K562 (cell line): ENCODE measurements at regions not wholly inside any gene's neighbourhood (a gene's known extent, or its start where the extent isn't known, plus 50 kb on each side); places are given as distances from the start of the nearest gene placed in this dataset.

Experiments used
- ATAC-seq: fragments of 200-7000 bp; cut with Tn5 transposase; 3 replicates; pipeline ENCODE4 v1.9.1; 2020; ENCODE audit warnings: moderate library complexity
- BruUV-seq: library from RNA; stranded (reverse); fragments of 400-500 nt; replicated peaks from 2 replicates; lab custom pipeline; 2021; lab: Mats Ljungman, UMichigan
- CTCF ChIA-PET: fragments of 300-600 bp; formaldehyde crosslinking; extraction: SDS; loops from one replicate; lab custom pipeline; 2021; ENCODE audit warnings: low intra/inter-chr PET ratio; lab: Yijun Ruan, JAX
- POLR2A ChIA-PET: fragments of 300-600, 350-650 bp; sonication (Branson Sonifier 250); formaldehyde crosslinking; extraction: SDS; loops from one replicate; lab custom pipeline; 2021; ENCODE audit warnings: antibody characterized with exemption, inconsistent platforms; lab: Yijun Ruan, JAX
- DNase-seq, 4 experiments: peaks; one replicate each; pipeline versions ENCODE4 v3.0.0 to v3.0.0-alpha.2; 2011 to 2018; ENCODE audit warnings: low spot score in 3 of 4, mixed read lengths in 3 of 4; ENCODE audit errors: extremely low read depth in 1 of 4
- FAIRE-seq: peaks from 2 replicates; lab custom pipeline; 2011; peaks lifted over from hg19 to GRCh38; lab: Jason Lieb, UNC
- H2AFZ ChIP-seq: 2 replicates; pipeline ENCODE4 v1.6.0; 2011; ENCODE audit warnings: low read depth, low read length, control low read depth, inconsistent platforms
- H3K27ac ChIP-seq: fragments of 200-600 bp; 3 replicates; pipeline ENCODE4 v1.8.0; 2011; ENCODE audit warnings: low read depth, mild to moderate bottlenecking, control low read depth, inconsistent platforms, low read length, moderate library complexity, mixed read lengths; ENCODE audit errors: extremely low read depth
- H3K27me3 ChIP-seq, 2 experiments: fragments of 300-600 bp in 1 of 2; 2 replicates in 1 of 2; 3 replicates in 1 of 2; pipeline versions ENCODE4 v1.6.0 to v1.8.0; 2011; ENCODE audit warnings: inconsistent platforms in 2 of 2, low read length in 2 of 2, mild to moderate bottlenecking in 1 of 2, mixed read lengths in 1 of 2, moderate library complexity in 1 of 2; ENCODE audit not compliant: control insufficient read depth in 2 of 2, insufficient read depth in 2 of 2
- H3K36me3 ChIP-seq: fragments of 300-600 bp; 3 replicates; pipeline ENCODE4 v1.8.0; 2011; ENCODE audit warnings: mild to moderate bottlenecking, low read length, inconsistent platforms; ENCODE audit not compliant: control insufficient read depth, insufficient read depth
- H3K4me1 ChIP-seq, 2 experiments: fragments of 200-600 bp in 1 of 2; replicated peaks in 1 of 2; 2 replicates in 1 of 2; 3 replicates in 1 of 2; pipeline versions ENCODE4 v1.5.1 to v1.8.0; 2011; ENCODE audit warnings: inconsistent platforms in 2 of 2, low read length in 2 of 2, mild to moderate bottlenecking in 1 of 2, mixed read lengths in 1 of 2, moderate library complexity in 1 of 2; ENCODE audit not compliant: control insufficient read depth in 2 of 2, insufficient read depth in 2 of 2
- H3K4me2 ChIP-seq: 2 replicates; pipeline ENCODE4 v1.6.1; 2011; ENCODE audit warnings: low read length, control low read depth, inconsistent platforms, mixed read lengths; ENCODE audit not compliant: insufficient read depth
- H3K4me3 ChIP-seq: fragments of 200-600 bp; sonication (generic), shearing (Covaris generic); 2 replicates; pipeline ENCODE4 v1.5.1; 2016; ENCODE audit warnings: control low read depth, inconsistent platforms
- H3K79me2 ChIP-seq: fragments of 200-600 bp; 3 replicates; pipeline ENCODE4 v1.8.0; 2011; ENCODE audit warnings: low read length, inconsistent platforms; ENCODE audit not compliant: control insufficient read depth, insufficient read depth
- H3K9ac ChIP-seq, 2 experiments: 2 replicates each; pipeline versions ENCODE4 v1.6.0 to v1.6.1; 2011; ENCODE audit warnings: low read depth in 2 of 2, low read length in 2 of 2, control low read depth in 1 of 2, inconsistent platforms in 1 of 2, mild to moderate bottlenecking in 1 of 2, mixed read lengths in 1 of 2; ENCODE audit not compliant: insufficient read depth in 1 of 2
- H3K9me1 ChIP-seq: one replicate; pipeline ENCODE4 v1.6.0; 2011; ENCODE audit warnings: inconsistent platforms, mild to moderate bottlenecking, low read length, moderate library complexity; ENCODE audit not compliant: control insufficient read depth, insufficient read depth
- H3K9me3 ChIP-seq: replicated peaks from 2 replicates; pipeline ENCODE4 v1.5.1; 2011; ENCODE audit warnings: low read depth, low read length, inconsistent platforms; ENCODE audit not compliant: control insufficient read depth, insufficient read depth
- H4K20me1 ChIP-seq: replicated peaks from 2 replicates; pipeline ENCODE4 v1.6.1; 2011; ENCODE audit warnings: low read length, inconsistent platforms, mixed read lengths; ENCODE audit not compliant: control insufficient read depth, insufficient read depth
- BRCA1 ChIP-seq, 2 experiments: fragments of 450-650 bp in 1 of 2; sonication (generic) in 1 of 2; formaldehyde crosslinking in 1 of 2; IDR thresholded peaks; 2 replicates each; pipeline versions ENCODE4 v1.5.0 to v1.6.1; 2017 to 2020; ENCODE audit warnings: mild to moderate bottlenecking in 1 of 2, missing genetic modification reagents in 1 of 2
- CBX1 ChIP-seq: sonication (generic); IDR thresholded peaks from 2 replicates; pipeline ENCODE4 v1.6.1; 2016; ENCODE audit warnings: antibody characterized with exemption, low read depth, mild to moderate bottlenecking
- KLF13 ChIP-seq: fragments of 450-650 bp; IDR thresholded peaks from 2 replicates; pipeline ENCODE4 v1.6.1; 2016; ENCODE audit warnings: missing genetic modification characterization, low read depth, mild to moderate bottlenecking, missing compliant biosample characterization, moderate library complexity, borderline replicate concordance
- MTA3 ChIP-seq: fragments of 450-650 bp; formaldehyde crosslinking; IDR thresholded peaks from 2 replicates; pipeline ENCODE4 v1.6.1; 2017; ENCODE audit warnings: mild to moderate bottlenecking, borderline replicate concordance
- RBM25 ChIP-seq: fragments of 200-400 bp; formaldehyde crosslinking; IDR thresholded peaks from 2 replicates; pipeline ENCODE4 v1.6.1; 2018; ENCODE audit warnings: low read length, low read depth, moderate library complexity; ENCODE audit not compliant: severe bottlenecking
- SMAD1 ChIP-seq: fragments of 150-350 bp; IDR thresholded peaks from 2 replicates; pipeline ENCODE4 v1.6.1; 2014; ENCODE audit warnings: low read length, low read depth; ENCODE audit not compliant: partially characterized antibody
- ZNF124 ChIP-seq: sonication (generic); formaldehyde crosslinking; IDR thresholded peaks from 2 replicates; pipeline ENCODE4 v1.8.1; 2022; ENCODE audit warnings: missing genetic modification reagents
- ZNF586 ChIP-seq: fragments of 450-650 bp; formaldehyde crosslinking; conservative IDR thresholded peaks from 2 replicates; pipeline ENCODE4 v1.4.0; 2020; ENCODE audit warnings: mild to moderate bottlenecking, moderate library complexity
- ZSCAN32 ChIP-seq: fragments of 450-650 bp; formaldehyde crosslinking; IDR thresholded peaks from 2 replicates; pipeline ENCODE4 v1.4.0; 2020; ENCODE audit warnings: mild to moderate bottlenecking, moderate library complexity
- WGBS: fragments of 100-300 bp; shearing (Covaris generic); methylation state at CpG from one replicate; pipeline ENCODE4 v1.1.6; 2016; ENCODE audit warnings: low coverage, mixed read lengths; ENCODE audit not compliant: insufficient coverage; ENCODE audit errors: missing lambda C conversion rate; 5-methylcytosine and 5-hydroxymethylcytosine counted together
- in situ Hi-C: fragments of 300-500 bp; cut with MboI; formaldehyde crosslinking; loops from 4 replicates; pipeline ENCODE4 v1.15.0; 2018; ENCODE audit warnings: inconsistent platforms, mixed read lengths
- intact Hi-C: fragments of 100-400 bp; cut with micrococcal nuclease; formaldehyde crosslinking; loops from 2 replicates; pipeline ENCODE4 v1.14.2; 2022
- TF ChIP-seq, protein P1 (sequence below): fragments of 450-650 bp; IDR thresholded peaks from 2 replicates; pipeline ENCODE4 v1.7.0; 2016; ENCODE audit warnings: borderline replicate concordance
- TF ChIP-seq, protein P2 (sequence below): conservative IDR thresholded peaks from 2 replicates; pipeline ENCODE4 v1.6.1; 2011; ENCODE audit warnings: low read depth, mild to moderate bottlenecking, low read length; ENCODE audit not compliant: control insufficient read depth
- TF ChIP-seq, protein P3 (sequence below): fragments of 250-450 bp; sonication (Bioruptor Pico); IDR thresholded peaks from 2 replicates; pipeline ENCODE4 v1.8.0; 2022; ENCODE audit warnings: moderate library complexity, mild to moderate bottlenecking, inconsistent platforms
- TF ChIP-seq, protein P4 (sequence below): fragments of 250-450 bp; sonication (Bioruptor Pico); IDR thresholded peaks from 2 replicates; pipeline ENCODE4 v1.5.0; 2020; ENCODE audit warnings: mild to moderate bottlenecking

DNA sequence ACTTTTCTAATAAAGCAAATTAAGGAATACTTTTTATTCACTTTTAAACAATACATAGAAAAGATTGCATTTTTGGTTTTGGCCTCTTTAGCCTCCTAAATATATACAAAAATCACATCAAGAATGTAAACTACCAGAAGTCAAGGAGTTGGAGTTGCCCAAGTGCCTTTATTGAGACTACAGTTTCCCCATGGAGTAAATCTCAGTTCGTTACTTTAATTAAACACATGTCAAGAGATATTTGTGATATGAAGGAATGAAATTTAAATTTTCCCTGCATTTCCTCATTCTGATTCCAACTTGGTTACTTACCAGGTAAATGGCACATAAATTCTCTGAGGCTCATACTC is 492.9 kb downstream of the TNS3 start:
- H3K4me2 ChIP-seq: no peak overlapping the region
- no peaks in the 10 kb centered on the region for H3K27me3 ChIP-seq
- no peaks in the 10 kb centered on the region for H3K4me1 ChIP-seq
- DNase-seq: no peak
- TF ChIP-seq, protein P1, sequence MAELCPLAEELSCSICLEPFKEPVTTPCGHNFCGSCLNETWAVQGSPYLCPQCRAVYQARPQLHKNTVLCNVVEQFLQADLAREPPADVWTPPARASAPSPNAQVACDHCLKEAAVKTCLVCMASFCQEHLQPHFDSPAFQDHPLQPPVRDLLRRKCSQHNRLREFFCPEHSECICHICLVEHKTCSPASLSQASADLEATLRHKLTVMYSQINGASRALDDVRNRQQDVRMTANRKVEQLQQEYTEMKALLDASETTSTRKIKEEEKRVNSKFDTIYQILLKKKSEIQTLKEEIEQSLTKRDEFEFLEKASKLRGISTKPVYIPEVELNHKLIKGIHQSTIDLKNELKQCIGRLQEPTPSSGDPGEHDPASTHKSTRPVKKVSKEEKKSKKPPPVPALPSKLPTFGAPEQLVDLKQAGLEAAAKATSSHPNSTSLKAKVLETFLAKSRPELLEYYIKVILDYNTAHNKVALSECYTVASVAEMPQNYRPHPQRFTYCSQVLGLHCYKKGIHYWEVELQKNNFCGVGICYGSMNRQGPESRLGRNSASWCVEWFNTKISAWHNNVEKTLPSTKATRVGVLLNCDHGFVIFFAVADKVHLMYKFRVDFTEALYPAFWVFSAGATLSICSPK: no peak
- no peak for TF ChIP-seq ZSCAN32 (CRISPR knock-in tag)
- TF ChIP-seq BRCA1 (IDR thresholded peaks at IDR 0.05): no peak
- TF ChIP-seq BRCA1 (CRISPR knock-in tag; IDR thresholded peaks at IDR 0.05): no peak
- TF ChIP-seq ZNF586 (CRISPR knock-in tag): no peak
- TF ChIP-seq SMAD1: no peak
- TF ChIP-seq, protein P2, sequence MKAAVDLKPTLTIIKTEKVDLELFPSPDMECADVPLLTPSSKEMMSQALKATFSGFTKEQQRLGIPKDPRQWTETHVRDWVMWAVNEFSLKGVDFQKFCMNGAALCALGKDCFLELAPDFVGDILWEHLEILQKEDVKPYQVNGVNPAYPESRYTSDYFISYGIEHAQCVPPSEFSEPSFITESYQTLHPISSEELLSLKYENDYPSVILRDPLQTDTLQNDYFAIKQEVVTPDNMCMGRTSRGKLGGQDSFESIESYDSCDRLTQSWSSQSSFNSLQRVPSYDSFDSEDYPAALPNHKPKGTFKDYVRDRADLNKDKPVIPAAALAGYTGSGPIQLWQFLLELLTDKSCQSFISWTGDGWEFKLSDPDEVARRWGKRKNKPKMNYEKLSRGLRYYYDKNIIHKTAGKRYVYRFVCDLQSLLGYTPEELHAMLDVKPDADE: no peak
- TF ChIP-seq RBM25: no peak
- TF ChIP-seq, protein P3, sequence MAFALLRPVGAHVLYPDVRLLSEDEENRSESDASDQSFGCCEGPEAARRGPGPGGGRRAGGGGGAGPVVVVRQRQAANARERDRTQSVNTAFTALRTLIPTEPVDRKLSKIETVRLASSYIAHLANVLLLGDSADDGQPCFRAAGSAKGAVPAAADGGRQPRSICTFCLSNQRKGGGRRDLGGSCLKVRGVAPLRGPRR: no peak
- no peak for TF ChIP-seq MTA3
- TF ChIP-seq CBX1: no peak
- TF ChIP-seq KLF13 (tag): no peak
- TF ChIP-seq, protein P4, sequence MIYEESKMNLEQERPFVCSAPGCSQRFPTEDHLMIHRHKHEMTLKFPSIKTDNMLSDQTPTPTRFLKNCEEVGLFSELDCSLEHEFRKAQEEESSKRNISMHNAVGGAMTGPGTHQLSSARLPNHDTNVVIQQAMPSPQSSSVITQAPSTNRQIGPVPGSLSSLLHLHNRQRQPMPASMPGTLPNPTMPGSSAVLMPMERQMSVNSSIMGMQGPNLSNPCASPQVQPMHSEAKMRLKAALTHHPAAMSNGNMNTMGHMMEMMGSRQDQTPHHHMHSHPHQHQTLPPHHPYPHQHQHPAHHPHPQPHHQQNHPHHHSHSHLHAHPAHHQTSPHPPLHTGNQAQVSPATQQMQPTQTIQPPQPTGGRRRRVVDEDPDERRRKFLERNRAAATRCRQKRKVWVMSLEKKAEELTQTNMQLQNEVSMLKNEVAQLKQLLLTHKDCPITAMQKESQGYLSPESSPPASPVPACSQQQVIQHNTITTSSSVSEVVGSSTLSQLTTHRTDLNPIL: no peak
- TF ChIP-seq ZNF124: no peak
- no peak overlapping the region for H3K4me3 ChIP-seq
- H3K79me2 ChIP-seq: no peaks in the 10 kb centered on the region
- no peaks in the 10 kb centered on the region for H3K9me3 ChIP-seq
- no peak overlapping the region for H3K27ac ChIP-seq
- intact Hi-C loops: loop anchor here (2.0 kb wide), 1 partner anchor 1166 kb away; no protein-coding TSS in a partner anchor
- 0% methylated on average over 1 of the region's 1 CpG for WGBS
- H3K36me3 ChIP-seq: no peaks in the 10 kb centered on the region
- ChIA-PET CTCF (interaction anchor here (0.8 to 1.3 kb wide), 3 partner anchors 1171 to 1198 kb away, joined by 3 to 5 read pairs (median 5); no protein-coding TSS in a partner anchor), POLR2A (no interaction called here)
- in situ Hi-C loops: loop anchor here (10.0 kb wide), 1 partner anchor 1164 kb away; the partner anchor contains the start of gene IGFBP3
- ATAC-seq: no peak
- H3K9ac ChIP-seq: no peak overlapping the region
- no TSS peak for BruUV-seq
- no peaks in the 10 kb centered on the region; the same call in 1 of the 2 replicates for H4K20me1 ChIP-seq
- FAIRE-seq: peak; percentile 6
- H2AFZ ChIP-seq: no peak overlapping the region
- no peaks in the 10 kb centered on the region for H3K9me1 ChIP-seq
